ENCODE measurements at regions not wholly inside any gene's neighbourhood (a gene's known extent, or its start where the extent isn't known, plus 50 kb on each side); places are given as distances from the start of the nearest gene placed in this dataset.
"Not testable (repeated sequence)": the region's sequence is repeated elsewhere in the genome, so short reads cannot be mapped to it uniquely, and the experiment has no call there.

DNA sequence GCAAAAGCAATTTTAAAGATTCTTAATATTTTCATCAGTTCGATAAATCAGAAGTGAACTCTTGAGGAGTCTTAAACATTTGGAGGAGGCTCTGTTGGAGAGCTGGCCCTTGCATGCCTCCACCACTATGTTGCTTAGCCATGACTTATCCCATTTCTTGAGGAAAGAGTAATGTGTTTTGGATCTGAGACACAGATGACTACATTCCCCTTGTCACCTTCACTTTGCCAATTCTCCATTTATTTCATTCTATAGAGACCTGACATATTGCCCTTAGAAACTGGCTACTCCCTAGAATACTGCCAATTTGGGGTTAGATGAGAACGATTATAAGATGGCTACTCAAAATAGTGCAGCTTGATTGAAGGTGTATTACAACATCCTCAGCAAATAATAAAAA, 157.4 kb upstream of the TMEM260 start:
- no peak for DNase-seq (ENCODE audit: low spot score)

DNA sequence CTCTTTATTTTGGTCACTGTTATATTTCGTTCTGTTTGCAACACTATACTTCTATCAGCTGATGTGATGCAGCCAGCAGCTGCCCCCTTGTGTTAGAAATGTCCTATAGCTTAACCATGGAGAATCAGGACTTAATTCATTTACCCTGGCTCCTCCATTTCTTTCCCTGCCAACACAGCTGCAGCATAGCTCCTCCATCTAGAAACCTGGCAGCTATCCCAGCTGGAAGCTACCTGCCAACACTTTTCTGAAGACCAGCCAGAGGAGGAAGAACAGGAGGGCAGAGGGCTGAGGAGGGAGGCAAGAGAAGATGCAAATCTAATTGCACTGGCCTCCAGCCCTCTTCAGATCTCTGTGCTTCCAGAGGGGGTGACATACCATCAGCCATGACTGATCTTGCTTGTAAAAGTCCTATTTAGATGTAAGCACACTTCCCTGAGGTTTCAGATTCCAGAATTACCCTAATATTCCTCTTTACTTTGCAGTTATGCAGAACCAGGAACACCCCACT, 156.8 kb upstream of the TMEM260 start:
- DNase-seq (ENCODE audit: low spot score), result peak; percentile 77

DNA sequence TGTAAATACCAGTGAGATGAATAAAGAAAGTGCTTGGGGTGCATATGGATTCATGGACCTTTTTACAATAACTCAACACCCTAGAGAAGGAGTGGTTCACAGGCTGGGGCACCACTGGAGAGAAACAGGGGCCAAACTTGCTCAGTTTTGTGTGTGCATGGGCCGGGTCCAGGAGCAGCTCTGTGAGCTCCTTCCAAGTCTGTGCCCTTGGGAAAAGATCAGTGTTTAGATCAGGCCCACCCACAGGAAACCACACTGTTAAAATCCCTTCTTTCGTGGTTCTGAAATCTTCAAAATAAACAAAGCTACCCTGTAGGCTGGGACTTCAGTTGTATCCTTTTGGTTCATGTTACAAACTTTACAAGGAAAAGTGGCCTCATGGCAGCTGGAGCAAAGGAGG, 156.1 kb upstream of the TMEM260 start:
- no peak for DNase-seq (ENCODE audit: low spot score)

DNA sequence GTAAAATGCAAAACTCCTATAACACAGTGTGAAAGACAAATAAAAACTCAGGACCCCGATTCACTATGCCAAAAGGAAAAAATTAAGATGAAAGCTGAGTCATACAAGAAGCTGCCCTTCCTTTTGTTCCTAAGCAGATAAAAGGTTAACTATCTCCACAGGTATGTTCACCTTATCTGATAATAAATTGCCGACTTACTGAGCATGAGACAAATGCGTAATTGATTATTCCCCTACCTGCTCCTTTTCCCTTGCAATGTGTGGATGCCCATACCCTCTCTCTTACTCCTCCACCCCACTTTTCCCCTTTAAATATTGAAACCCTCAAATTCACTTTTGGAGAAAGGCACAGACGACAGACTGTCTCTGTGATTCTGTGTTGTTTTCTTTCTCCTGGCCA, 148.6 kb upstream of the TMEM260 start:
- DNase-seq (ENCODE audit: low spot score), result no peak

DNA sequence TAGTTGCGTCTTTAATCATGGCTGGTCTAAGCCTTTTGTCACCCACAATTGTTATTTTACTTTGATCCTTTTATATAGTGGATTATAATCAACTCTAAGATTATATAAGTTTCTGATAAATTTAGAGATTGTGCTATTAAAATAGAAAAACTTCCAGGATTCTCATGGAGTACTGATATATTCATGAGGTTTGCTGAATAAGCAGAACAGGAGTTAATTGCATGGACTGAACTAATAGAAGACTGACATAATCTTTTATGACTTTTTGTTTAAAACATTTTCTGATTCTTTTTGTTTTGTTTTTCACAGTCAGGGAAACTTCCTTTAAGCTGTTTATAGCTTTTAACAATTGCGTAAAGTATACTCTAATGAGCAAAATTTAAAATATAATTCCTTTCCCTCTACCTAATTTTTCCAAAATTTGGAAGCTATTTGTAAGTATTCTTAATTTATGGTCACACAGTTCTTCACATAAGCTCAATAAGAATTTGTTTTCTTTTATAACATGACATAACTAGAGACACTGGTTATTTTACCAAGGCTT, 129.9 kb upstream of the TMEM260 start:
- DNase-seq (ENCODE audit: low spot score), result no peak

DNA sequence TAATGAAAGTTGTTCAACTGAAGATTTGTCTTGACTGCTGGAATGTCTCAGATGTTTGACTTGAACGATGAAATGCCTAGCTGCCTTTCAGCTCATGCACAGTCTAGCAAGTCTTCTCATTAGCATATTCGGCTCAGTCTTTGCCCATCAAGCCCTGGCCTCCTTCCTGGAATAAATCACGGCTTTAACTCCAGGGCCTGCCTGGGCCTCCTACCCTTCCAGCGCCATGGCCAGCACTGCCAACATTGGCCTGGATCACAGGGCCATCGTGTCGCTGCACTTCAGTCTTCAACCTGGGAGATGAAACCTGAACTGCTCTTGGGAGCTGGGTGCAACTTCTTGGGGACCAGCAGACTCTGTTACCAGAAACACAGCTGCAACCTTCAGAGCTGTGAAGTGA, 126.7 kb upstream of the TMEM260 start:
- DNase-seq (ENCODE audit: low spot score), result no peak

DNA sequence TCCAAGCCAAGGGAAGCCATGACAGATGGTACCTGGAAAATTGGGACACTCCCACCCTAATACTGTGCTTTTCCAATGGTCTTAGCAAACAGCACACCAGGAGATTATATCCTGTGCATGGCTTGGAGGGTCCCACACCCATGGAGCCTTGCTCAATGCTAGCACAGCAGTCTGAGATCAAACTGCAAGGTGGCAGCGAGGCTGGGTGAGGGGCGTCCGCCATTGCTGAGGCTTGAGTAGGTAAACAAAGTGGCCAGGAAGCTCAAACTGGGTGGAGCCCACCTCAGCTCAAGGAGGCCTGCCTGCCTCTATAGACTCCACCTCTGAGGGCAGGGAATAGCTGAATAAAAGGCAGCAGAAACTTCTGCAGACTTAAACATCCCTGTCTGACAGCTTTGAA, 124.9 kb upstream of the TMEM260 start:
- DNase-seq (ENCODE audit: low spot score), result not testable (repeated sequence)

DNA sequence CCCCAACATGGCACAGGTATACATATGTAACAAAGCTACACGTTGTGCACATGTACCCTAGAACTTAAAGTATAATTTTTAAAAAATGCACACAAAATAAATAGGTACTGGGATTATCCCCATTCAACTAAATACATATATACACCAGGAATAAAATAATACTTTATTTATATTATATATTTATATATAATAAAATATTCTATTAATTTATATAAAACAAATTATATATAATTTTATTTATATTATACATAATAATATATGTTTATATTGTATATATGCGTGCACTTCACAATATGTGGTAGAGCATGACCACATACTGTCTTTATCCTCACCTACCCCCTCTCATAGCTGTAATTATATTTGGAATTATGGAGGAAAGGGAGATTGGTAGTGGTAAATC, 119.1 kb upstream of the TMEM260 start:
- DNase-seq (ENCODE audit: low spot score), result no peak

DNA sequence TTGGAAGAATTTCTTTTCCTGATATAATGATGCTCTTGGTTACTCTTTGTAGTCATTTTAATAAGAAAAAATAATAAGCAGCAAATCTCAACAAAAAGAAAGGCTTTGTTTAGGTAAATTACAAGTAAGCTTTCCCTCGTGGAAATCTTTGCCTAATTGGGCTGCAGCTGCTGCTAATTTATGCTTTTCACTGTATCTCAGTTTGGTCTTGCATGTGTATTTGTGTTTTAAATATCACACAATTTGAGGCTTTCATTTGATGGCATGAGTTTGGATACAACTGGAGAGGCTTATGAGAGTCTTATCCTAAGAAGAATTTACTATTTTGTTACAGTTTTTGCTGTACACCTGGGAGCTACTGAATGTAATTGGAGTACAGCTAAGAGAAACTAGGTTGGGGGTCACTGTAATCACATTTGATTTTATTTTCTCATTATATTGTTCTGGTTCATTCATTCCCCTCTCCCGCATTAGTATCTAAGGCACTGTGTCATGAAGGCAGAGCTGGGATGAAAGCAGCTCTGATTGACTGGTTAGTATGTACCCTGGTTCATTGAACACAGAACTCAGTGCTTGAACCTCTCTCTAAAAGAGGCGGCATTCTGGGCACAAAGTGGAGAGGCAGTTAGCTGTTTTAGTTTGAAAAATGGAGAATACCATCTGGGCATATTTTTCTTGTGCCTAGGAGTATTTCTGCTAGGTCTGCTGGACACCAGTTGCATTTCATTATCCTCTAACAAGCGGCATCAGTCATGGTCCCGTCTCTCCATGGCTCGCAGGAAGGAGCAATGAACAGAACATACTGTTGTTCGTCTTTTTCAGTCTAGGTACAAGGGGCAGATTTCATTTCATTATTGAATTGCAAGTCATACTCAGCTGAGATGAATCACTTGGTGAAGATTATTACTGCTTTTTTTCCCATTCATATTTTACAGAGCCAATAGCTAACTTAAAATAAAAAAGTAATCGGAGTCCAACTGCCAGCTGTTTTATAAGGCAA, 118.0 kb upstream of the TMEM260 start:
- DNase-seq (ENCODE audit: low spot score), result no peak

DNA sequence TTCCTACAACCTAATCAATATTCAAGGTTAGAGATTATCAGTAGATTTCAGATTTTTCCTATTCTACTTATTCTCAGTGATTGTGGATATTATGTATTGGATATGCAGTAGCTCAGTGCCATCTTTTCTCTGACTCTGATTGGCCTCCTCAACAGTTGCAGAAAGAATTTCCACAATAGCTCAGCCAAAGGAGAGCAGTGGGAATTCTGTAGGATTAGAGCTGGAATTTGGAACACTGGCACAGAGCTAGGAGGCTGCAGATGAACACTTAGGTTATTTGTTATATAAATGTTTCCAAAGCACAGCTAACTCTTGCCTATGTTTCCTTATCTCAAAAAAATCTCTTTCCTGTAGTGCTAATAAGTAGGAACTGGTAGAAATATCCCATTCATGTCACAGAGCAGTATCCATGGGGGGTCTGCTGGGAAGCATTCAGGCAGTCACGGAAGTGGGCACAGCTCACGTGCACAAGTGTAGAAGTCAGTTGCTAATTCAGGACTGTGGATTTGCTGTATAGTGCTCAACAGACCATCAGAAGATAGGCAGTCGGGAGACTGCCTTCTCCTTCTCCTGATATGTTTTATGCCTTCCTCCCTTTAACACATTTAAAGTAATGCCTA, 116.2 kb upstream of the TMEM260 start:
- no peak for DNase-seq (ENCODE audit: low spot score)

DNA sequence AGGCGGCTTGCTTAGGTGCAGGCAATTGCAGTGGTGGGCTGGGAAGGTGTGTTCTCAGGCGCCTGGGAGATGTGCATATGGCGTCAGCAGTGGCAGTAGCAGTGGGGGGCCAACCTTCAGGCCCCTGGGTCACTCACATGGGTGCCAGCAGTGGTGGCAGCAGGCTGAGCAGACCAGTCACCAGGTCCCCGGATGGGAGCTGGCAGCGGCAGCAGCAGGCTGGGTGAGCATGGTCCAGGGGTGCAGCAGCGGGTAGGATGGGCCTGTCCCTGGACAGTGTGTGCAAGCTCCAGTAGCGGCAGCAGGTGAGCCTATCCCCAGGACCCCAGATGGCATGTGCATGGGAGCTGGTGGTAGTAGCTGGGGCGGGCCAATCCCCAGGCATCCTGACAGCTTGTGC, 108.5 kb upstream of the TMEM260 start:
- no peak for DNase-seq (ENCODE audit: low spot score)

DNA sequence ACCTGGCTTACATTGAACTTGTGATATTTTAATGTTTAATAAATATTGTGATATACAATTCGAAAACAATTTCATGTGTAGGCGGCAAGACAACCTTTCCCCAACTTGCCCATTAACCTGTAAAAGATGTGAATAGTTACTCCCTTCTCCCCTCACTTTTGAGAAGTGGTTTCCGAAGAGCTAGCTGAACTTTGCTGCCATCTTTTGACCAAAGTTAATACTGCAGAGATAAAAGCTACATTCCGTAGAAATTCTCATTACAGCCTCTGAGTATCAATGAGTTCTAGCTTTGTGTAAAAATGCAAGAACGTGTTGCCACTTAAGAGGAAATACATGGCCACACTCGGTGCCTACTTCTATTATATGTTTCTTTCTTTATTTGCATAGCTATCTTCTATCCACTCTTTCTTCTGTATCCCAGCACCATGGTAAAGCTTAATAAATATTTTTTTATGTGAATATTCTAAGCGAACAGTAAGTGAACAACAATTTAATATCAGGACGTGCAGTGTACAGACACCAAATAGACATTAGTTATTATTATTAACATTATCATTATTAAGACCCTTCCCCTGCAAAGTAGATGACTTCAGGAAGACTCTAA, 105.1 kb upstream of the TMEM260 start:
- DNase-seq (ENCODE audit: low spot score), result peak; percentile 52

DNA sequence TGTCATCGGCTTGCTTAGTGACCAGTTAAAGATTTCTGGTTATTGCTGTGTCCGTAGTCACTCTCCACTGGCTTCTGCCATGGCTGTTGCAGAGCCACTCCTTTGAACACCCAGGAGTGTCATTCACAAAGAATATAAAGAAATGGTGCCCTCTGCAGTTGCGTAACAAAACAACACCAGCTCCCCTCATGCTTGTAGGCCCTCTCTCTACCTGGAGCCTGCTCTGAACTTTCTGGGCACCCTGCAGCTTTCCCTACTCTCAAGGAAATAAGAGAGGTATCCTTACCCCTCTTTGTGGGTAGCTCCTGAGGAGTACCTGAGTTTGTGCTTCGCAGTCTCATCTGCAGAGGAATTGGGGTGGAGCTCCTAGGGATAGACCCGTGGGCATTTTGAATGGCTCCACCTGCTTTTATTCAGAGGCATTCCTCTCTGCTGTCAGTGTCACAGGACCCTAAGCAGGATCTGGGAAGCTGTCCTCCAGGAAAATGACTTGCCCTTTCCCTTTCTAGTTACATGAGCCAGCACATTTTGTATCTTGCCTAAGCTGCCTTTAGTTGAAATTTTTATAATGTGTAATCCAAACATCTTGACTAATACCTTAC, 97.2 kb upstream of the TMEM260 start:
- peak; percentile 59 for DNase-seq (ENCODE audit: low spot score)

DNA sequence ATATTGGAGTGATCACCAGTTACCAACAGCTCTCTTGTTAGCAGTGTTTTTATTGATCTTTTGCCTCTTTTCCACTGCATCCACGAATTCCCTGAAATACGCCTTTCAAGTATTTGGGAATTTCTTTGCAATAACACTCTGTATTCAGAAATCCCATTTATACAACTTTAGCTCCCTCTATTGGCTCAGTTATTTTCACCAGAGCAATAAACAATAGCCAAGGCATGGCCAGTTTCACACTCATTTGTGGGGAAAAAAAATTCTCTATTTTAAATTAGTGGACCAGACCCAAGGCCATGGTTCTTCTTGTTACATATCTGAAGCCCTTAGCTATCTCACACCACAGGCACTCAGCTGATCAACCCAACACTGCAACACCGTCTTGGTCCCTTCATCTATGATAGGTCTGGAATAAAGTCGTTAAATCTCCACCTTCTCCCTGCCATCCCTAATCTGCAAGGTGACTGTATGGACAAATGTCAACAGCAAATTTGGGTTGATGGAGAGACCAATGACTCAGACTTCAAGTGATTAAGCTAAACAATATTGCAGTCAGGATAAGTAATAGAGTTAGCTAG, 92.4 kb upstream of the TMEM260 start:
- no peak for DNase-seq (ENCODE audit: low spot score)

DNA sequence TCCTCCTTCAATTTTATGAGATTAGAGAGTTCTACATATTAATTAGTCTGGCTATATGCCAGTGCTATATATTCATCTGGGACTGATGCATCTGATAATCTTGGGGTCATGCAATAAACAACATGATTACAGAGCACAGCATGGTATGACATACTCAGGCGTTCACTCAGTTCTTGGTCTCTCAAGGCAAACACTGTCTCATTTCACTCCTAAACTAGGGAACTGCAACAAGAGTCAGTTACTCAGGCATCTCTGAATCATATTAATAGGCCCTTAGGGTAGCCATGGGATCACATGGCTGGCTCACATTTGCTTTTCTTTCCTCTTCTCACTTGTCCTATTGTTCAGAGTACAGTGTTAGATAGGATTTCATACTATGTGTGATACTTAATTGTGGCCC, 91.8 kb upstream of the TMEM260 start:
- no peak for DNase-seq (ENCODE audit: low spot score)

DNA sequence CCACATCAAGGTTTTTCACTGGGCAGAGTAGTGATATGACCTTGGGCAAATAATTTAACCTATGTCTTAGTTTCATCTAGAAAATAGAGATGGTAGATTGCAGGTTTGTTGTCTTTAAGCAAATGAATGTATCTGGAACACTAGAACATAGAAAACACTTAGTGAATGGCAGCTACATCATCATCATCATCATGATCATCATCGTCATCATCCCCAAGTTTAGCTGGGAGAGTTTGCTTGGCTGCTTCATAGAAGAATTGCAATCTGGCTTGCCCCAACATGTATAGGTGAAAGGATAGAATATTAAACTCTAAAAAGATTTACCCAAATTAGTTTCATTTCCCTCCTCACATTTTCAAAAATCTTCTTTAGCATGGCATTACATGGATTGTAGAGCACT, 91.3 kb upstream of the TMEM260 start:
- no peak for DNase-seq (ENCODE audit: low spot score)

DNA sequence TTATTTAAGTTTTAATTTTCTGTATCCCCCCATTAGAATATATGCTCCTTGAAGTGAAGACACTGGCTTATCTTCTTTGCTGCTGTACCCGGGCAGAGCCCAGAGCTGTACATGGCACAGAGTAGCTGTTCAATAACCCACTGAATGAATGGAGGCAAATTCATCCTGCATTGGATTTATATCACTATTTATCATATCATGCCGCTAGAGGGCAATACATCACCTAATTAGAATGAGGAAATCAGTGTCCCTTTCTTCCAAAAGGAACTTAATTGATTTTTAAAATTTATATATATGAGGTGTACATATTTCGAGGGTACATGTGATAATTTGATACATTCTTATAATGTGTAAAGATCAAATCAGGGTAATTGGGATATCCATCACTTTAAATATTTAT, 89.2 kb upstream of the TMEM260 start:
- DNase-seq (ENCODE audit: low spot score), result no peak

DNA sequence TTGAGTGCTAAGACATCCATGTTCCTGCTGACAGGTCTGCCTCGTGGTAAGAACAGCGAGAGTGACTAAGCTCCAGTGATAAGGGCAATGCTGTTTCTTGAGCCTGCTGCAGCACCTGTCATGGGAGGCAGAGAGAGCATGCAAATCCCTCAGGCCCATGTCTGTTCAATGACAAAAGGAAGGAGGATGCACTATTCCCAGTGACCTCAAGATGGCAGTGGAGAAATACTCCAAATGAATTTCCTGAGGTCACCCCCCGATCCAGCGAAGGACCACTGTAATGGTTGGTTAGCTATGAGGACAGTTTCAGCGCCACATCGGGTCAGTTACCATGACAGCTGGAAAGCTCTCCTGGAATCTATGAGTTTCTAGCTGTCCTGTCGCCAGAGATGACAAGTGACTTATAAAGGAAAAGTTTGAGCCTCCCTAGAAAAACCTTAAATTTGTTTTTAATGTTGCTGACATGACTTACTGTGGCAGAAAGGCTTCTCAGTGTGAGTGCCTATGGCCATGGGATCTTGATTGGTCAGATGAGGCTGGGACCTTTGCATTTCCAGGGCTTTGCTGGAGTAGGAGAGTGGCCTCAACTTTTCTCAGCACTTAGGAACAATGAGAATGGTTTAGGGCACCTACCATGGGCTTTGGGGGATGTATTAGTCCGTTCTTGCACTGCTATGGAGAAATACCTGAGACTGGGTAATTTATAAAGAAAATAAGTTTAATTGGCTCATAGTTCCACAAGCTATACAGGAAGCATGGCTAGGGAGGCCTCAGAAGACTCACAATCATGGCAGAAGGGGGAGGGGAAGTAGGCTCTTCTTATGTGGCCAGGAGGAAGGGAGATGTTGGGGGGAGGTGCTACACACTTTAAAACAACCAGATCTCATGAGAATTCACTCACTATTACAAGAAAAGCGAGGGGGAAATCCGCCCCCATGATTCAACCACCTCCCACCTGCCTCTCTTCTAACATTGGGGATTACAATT, 88.0 kb upstream of the TMEM260 start:
- peak; percentile 68 for DNase-seq (ENCODE audit: low spot score)

DNA sequence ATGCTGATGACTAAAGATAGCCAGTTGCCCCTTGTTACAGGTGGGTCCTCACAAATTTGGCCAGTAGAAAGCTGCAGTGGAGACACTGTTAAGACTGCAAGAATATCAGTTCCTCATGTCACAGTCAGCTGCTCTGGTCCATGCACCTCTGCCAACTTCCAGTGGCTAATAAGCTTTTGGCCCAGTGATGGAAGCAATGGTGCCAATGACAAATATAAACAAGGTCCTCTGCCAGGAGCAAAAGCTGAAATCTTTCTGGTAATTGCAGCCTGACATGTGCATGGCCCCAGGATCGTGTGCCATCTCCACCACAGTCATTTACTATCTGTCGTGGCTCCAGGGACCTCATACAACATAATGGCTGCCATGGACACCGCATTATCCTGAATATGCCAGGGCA, 85.4 kb upstream of the TMEM260 start:
- DNase-seq (ENCODE audit: low spot score), result no peak

DNA sequence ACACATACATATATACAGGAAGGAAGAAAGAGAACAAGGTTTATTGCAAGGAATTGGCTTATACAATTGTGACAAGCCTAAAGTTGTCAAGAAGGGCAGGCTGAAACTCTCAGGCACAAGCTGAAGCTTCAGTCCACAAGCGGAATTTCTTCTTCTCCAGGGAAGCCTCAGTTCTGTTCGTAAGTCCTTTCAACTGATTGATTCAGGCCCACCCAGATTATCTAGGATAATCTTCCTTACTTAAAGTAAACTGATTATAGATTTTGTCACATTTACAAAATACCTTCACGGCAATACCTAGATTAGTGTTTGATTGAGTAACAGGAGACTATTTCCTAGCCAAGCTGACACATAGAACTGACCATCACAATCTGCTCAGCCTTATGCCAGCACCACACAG, 81.5 kb upstream of the TMEM260 start:
- no peak for DNase-seq (ENCODE audit: low spot score)
